ENCODE measurements at regions not wholly inside any gene's neighbourhood (a gene's known extent, or its start where the extent isn't known, plus 50 kb on each side); places are given as distances from the start of the nearest gene placed in this dataset.

GRCh38 chr1:82931006-82931405 is 1067.9 kb downstream of the TTLL7 start:
- no peak for DNase-seq

- DNase-seq, result no peak
These were observed 1071.2 kb downstream of the TTLL7 start for GRCh38 chr1:82927753-82928152.

- DNase-seq, result no peak
These were observed 1074.3 kb downstream of the TTLL7 start for GRCh38 chr1:82924666-82925065.

DNA sequence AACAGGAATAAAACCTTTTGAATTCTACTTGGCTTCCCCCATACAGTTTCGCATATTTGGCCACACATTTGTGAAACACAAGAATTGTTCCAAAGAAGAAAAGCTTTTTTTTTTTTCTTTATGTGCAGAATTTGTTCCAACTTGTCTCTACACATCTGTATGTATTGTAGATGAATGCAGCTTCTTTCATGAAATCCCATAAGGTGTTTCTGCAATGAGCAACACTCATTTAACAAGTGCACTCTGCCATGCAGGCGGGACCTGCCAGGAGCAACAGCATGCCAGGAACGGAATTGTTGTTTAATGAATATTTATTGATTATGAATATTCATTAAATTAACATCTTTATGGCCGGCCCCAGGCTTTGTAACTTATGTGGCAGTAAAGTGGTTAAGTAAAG is 1075.0 kb downstream of the TTLL7 start:
- DNase-seq, result no peak

DNA sequence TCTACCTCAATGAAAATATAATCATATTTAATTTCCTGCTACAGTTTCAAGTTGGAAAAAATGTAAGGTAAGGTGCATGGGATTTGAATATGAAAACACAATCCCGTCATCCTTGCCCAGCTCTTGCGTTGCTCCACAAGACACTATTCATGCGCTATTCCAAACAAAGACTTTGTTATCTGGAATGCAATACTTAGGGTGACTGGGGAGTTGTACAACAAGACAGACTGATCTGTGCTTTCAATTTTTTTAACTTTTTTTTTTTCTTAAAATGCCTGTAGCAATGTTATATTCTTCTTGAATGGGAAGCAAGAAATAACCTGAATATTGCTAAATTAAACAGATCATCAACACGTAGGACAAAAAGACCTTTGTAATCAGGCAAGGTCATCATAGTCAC is 1077.2 kb downstream of the TTLL7 start:
- DNase-seq, result no peak

- DNase-seq, result no peak
These were observed 1078.3 kb downstream of the TTLL7 start for GRCh38 chr1:82920418-82921248.

GRCh38 chr1:82919837-82920236 is 1079.1 kb downstream of the TTLL7 start:
- DNase-seq, result no peak

GRCh38 chr1:82907313-82907712 is 1091.6 kb downstream of the TTLL7 start:
- DNase-seq, result no peak

DNA sequence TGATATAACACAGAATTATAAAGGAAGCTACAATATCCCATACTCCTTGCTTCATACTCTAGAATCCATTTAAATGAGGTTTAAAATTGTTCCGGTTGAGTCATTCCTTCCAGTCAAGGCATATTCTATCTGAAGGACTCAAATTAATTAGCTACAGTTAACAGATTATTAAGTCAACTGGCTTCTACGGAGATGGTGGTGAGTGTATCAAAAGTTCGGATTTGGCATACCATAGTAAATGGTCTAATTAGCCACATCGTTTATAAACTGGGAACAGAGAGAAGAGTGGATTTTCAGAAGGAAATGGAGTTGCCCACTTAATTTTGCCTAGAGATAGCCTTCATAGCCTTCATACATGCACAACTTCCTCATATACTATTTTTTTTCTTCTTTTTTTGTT is 1095.3 kb downstream of the TTLL7 start:
- DNase-seq, result no peak

- no peak for DNase-seq
These were observed 1097.4 kb downstream of the TTLL7 start for GRCh38 chr1:82901561-82901960.

- DNase-seq, result no peak
These were observed 1097.8 kb downstream of the TTLL7 start for GRCh38 chr1:82901118-82901517.

GRCh38 chr1:82899017-82899416 is 1098.3 kb downstream of the ADGRL2 start:
- no peak for DNase-seq

GRCh38 chr1:82897549-82897948 is 1096.8 kb downstream of the ADGRL2 start:
- no peak for DNase-seq

- DNase-seq, result no peak
These were observed 1095.3 kb downstream of the ADGRL2 start for GRCh38 chr1:82896036-82896435.

DNA sequence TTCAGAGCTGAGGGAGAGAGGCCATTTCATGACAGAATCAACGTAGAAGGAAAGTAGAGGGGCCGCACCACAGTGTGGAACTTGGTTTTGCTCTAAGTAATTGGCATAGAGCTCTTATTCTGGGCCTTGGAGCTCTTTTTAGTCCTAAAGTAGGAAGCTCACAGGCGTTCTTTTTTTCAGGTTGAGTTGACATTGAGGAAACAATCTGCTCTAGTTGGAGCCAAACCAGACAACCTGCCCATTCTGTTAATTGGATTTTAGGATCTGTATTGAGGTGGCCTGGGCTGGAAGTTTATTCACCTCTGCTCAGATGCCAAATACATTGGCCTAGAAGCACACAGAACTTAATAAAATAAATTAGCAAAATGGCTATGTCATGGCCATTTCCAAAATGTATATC is 1093.9 kb downstream of the ADGRL2 start:
- no peak for DNase-seq

- no peak for DNase-seq
These were observed 1093.2 kb downstream of the ADGRL2 start for GRCh38 chr1:82893712-82894470.

DNA sequence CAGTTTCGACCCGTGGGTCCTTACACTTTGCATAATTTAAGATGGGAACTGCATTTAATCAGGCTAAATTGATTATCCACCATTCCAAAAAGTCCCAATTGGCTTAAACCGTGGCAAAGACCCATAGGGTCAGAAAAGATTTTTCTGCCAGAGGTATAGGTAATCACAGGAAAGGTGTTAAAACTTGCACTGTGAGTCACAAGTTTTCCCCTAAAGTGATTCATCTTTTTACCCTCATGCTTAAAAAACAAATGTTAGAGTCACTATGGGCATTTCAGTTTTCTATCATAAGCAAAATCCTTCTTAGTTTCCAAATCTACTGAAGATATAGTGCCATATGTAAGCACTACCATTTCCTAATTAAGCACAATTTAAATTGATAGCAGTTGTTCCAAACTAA is 1079.8 kb downstream of the ADGRL2 start:
- DNase-seq, result no peak

GRCh38 chr1:82879701-82880305 is 1079.1 kb downstream of the ADGRL2 start:
- no peak for DNase-seq

- no peak for DNase-seq
These were observed 1074.4 kb downstream of the ADGRL2 start for GRCh38 chr1:82875170-82875569.

DNA sequence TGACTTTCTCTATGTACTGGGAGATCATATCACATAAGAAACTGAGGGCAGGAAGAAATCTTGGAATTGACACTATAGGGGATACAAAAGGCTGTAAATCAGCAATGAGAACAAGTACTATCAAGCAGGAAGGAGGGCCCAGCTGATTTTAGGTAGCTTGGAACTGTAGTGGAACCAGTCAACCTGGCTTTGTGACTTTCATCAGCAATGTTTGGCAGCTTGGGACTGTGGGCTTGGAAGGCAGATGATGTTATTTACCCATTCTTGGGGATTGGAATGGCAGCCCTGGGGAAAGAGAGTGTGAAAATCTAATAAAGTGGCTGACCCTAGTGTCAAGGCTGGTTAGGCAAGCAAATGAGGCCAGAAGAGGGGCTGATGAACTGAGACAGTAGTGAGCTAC is 1073.3 kb downstream of the ADGRL2 start:
- DNase-seq, result no peak

GRCh38 chr1:82870332-82870731 is 1069.6 kb downstream of the ADGRL2 start:
- no peak for DNase-seq

- no peak for DNase-seq
These were observed 1067.0 kb downstream of the ADGRL2 start for GRCh38 chr1:82867781-82868180.

GRCh38 chr1:82861749-82862148 is 1061.0 kb downstream of the ADGRL2 start:
- no peak for DNase-seq

DNA sequence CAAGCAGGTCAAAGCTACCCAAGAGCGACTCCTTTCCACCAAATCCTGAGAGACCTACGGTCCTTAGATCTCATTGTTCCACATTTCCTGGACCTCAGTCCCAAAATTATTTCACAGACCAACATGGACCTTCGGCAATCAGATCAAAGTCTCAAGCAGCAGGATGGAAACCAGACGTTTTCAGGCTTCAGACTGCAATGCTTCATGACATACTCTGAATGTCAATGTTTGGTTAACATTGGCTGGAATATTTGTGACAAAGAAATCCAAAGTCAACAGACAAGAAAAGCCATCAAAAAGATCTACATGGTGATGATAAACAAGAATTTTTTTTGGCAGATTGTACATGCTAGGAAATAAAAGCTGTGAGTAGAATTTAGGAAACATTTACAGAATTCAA is 1057.3 kb downstream of the ADGRL2 start:
- DNase-seq, result no peak
